B cell (primary cell): ENCODE measurements at regions not wholly inside any gene's neighbourhood (a gene's known extent, or its start where the extent isn't known, plus 50 kb on each side); places are given as distances from the start of the nearest gene placed in this dataset.

Source experiments
- ATAC-seq: fragments of 200-7000 bp; cut with Tn5 transposase; one replicate; pipeline ENCODE4 v1.10.0; 2021; ENCODE audit warnings: low read depth, mild to moderate bottlenecking, moderate number of reproducible peaks, moderate library complexity
- CTCF ChIA-PET: fragments of 350-600 bp; sonication (Branson Sonifier 250); formaldehyde crosslinking; loops from one replicate; lab custom pipeline; 2021; ENCODE audit warnings: antibody characterized with exemption, inconsistent platforms; lab: Charles Lee
- POLR2A ChIA-PET: fragments of 350-600 bp; sonication (Branson Sonifier 250); formaldehyde crosslinking; loops from one replicate; lab custom pipeline; 2021; ENCODE audit warnings: antibody characterized with exemption; lab: Charles Lee
- DNase-seq: peaks from one replicate; pipeline ENCODE4 v3.0.0; 2013
- H2AFZ ChIP-seq: 2 replicates; pipeline ENCODE4 v1.6.1; 2012; ENCODE audit warnings: mild to moderate bottlenecking, low read depth, low read length; ENCODE audit not compliant: insufficient read depth, poor library complexity, severe bottlenecking
- H3K27ac ChIP-seq, 2 donors: 1 replicate in 1 of 2; 2 replicates in 1 of 2; pipeline ENCODE4 v1.5.1; 2012 to 2013; ENCODE audit warnings: low read length in 2 of 2, mild to moderate bottlenecking in 2 of 2, moderate library complexity in 1 of 2
- H3K27me3 ChIP-seq, 4 experiments: fragments of 200-600 bp in 1 of 4; sonication (generic) in 1 of 4; replicated peaks in 1 of 4; 1 replicate in 2 of 4; 2 replicates in 2 of 4; pipeline versions ENCODE4 v1.6.1 to v1.7.0; 2013 to 2016; ENCODE audit warnings: low read length in 3 of 4, mild to moderate bottlenecking in 2 of 4, mixed read lengths in 1 of 4, moderate library complexity in 1 of 4; ENCODE audit not compliant: insufficient read depth in 4 of 4, control insufficient read depth in 3 of 4; ENCODE audit errors: control extremely low read depth in 1 of 4
- H3K36me3 ChIP-seq, 2 experiments: replicated peaks in 1 of 2; 1 replicate in 1 of 2; 2 replicates in 1 of 2; pipeline versions ENCODE4 v1.6.1 to v1.7.1; 2013; ENCODE audit warnings: low read length in 1 of 2; ENCODE audit not compliant: insufficient read depth in 2 of 2, control insufficient read depth in 1 of 2; ENCODE audit errors: control extremely low read depth in 1 of 2, extremely low read depth in 1 of 2
- H3K4me1 ChIP-seq, 2 donors: fragments of 200-600 bp in 1 of 2; sonication (generic) in 1 of 2; 1 replicate in 1 of 2; 2 replicates in 1 of 2; pipeline versions ENCODE4 v1.5.1 to v1.6.1; 2013 to 2017; ENCODE audit warnings: low read length in 2 of 2; ENCODE audit not compliant: control insufficient read depth in 2 of 2, insufficient read depth in 2 of 2
- H3K4me2 ChIP-seq: replicated peaks from 2 replicates; pipeline ENCODE3; 2012; ENCODE audit warnings: mild to moderate bottlenecking, low read depth, low read length; ENCODE audit not compliant: poor library complexity, severe bottlenecking
- H3K4me3 ChIP-seq, 5 experiments: fragments of 200-600 bp in 1 of 5; sonication (generic) in 1 of 5; 1 replicate in 3 of 5; 2 replicates in 2 of 5; pipeline versions ENCODE4 v1.5.1 to v1.7.0; 2011 to 2016; ENCODE audit warnings: low read length in 4 of 5, mild to moderate bottlenecking in 4 of 5, low read depth in 2 of 5, control low read depth in 1 of 5, moderate library complexity in 1 of 5; ENCODE audit not compliant: insufficient read depth in 1 of 5; ENCODE audit errors: control extremely low read depth in 1 of 5, extremely low read depth in 1 of 5
- H3K79me2 ChIP-seq: fragments of 200-600 bp; sonication (generic); one replicate; pipeline ENCODE4 v1.6.0; 2016; ENCODE audit warnings: low read length; ENCODE audit not compliant: control insufficient read depth, insufficient read depth
- H3K9ac ChIP-seq: fragments of 200-600 bp; sonication (generic); 2 replicates; pipeline ENCODE4 v1.6.1; 2017; ENCODE audit warnings: mild to moderate bottlenecking, low read length, moderate library complexity
- H3K9me3 ChIP-seq, 3 donors: one replicate each; pipeline versions ENCODE4 v1.6.1 to v1.7.1; 2013; ENCODE audit warnings: low read length in 2 of 3; ENCODE audit not compliant: control insufficient read depth in 2 of 3, insufficient read depth in 1 of 3; ENCODE audit errors: control extremely low read depth in 1 of 3
- H4K20me1 ChIP-seq: 2 replicates; pipeline ENCODE4 v1.6.0; 2012; ENCODE audit warnings: mild to moderate bottlenecking, low read length; ENCODE audit not compliant: insufficient read depth, control insufficient read depth, poor library complexity, severe bottlenecking
- H3K27ac Mint-ChIP-seq: one replicate; pipeline ENCODE4 v1.8.0; 2021; ENCODE audit warnings: mixed read lengths
- H3K27me3 Mint-ChIP-seq: one replicate; pipeline ENCODE4 v1.8.0; 2021; ENCODE audit warnings: mixed read lengths
- H3K4me1 Mint-ChIP-seq: one replicate; pipeline ENCODE4 v1.8.0; 2021; ENCODE audit warnings: mixed read lengths
- H3K4me3 Mint-ChIP-seq: one replicate; pipeline ENCODE4 v1.8.0; 2021; ENCODE audit warnings: mixed read lengths
- H3K9me3 Mint-ChIP-seq: one replicate; pipeline ENCODE4 v1.8.0; 2022; ENCODE audit warnings: mixed read lengths; ENCODE audit not compliant: insufficient read depth
- CTCF ChIP-seq: fragments of 200-600 bp; IDR thresholded peaks from one replicate; pipeline ENCODE4 v1.8.0; 2022; ENCODE audit warnings: antibody characterized with exemption, mild to moderate bottlenecking
- EZH2 ChIP-seq: IDR thresholded peaks from 2 replicates; pipeline ENCODE4 v1.6.1; 2012; ENCODE audit warnings: borderline replicate concordance, low read depth, mild to moderate bottlenecking, moderate library complexity, low read length; ENCODE audit not compliant: insufficient read depth, poor library complexity, severe bottlenecking
- WGBS: methylation state at CpG from one replicate; pipeline ENCODE4 v1.1.5; 2013; ENCODE audit warnings: missing lambda C conversion rate; ENCODE audit not compliant: insufficient coverage; 5-methylcytosine and 5-hydroxymethylcytosine counted together
- intact Hi-C: fragments of 100-400 bp; cut with micrococcal nuclease; formaldehyde crosslinking; loops from one replicate; pipeline ENCODE4 v1.10.0; 2022

DNA sequence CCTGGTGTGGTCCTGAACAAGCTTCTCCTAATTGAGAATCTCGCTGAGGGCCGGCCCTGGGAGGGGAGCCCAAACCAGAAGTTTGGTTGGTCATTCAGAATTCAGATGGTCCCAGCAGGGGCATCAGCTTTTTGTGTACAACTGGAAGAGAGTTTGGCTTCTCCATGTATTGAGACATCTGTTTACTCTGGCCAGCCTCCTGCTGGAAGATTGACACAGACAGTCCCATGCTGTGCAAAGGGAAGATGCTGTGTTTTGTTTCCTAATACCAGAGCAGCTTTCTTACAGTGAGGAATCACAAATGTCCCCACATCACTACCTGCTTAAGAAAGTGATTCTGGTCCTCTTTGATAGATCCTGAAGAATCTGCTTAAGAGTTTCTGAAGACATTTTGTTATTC, 97.8 kb downstream of the PLEKHG1 start:
- Mint-ChIP-seq H3K4me1 (peaks cover 85% of the 10 kb centered on the region), H3K27ac (peak overlapping the region; percentile 50), H3K4me3 (peak overlapping the region; percentile 41), H3K27me3 (no peaks in the 10 kb centered on the region), H3K9me3 (no peaks in the 10 kb centered on the region)
- Histone ChIP-seq H3K4me2 (peak overlapping the region; percentile 70), H4K20me1 (no peaks in the 10 kb centered on the region), H3K27me3 (no peaks in the 10 kb centered on the region), H3K4me3 (peak overlapping the region in 2 of 5 experiments; percentile 16 to 22), H3K27ac (peak overlapping the region; percentile 63 to 96), H2AFZ (no peak overlapping the region), H3K79me2 (peaks cover 99% of the 10 kb centered on the region), H3K9me3 (no peaks in the 10 kb centered on the region), H3K36me3 (peaks cover 4 to 7% of the 10 kb centered on the region in 2 experiments), H3K9ac (peak overlapping the region; percentile 17), H3K4me1 (peaks cover 91 to 95% of the 10 kb centered on the region in 2 donors)
- DNase-seq (no peak), ATAC-seq (no peak)
- TF ChIP-seq CTCF (no peak), EZH2 (no peak)
- intact Hi-C loops, result no loop called here
- WGBS, result 94% methylated on average over 2 of the region's 2 CpGs
- ChIA-PET CTCF (interaction anchor here (1.0 to 3.1 kb wide), 3 partner anchors 11 to 279 kb away, joined by 3 to 18 read pairs (median 4); no protein-coding TSS in a partner anchor), POLR2A (no interaction called here)

- H3K79me2 ChIP-seq, result peaks cover 99% of the 10 kb centered on the region
- ChIA-PET POLR2A (no interaction called here), CTCF (interaction anchor here (0.9 to 1.8 kb wide), 4 partner anchors 11 to 99 kb away, joined by 3 to 5 read pairs (median 4); partner anchors contain the start of gene PLEKHG1)
- H3K9me3 Mint-ChIP-seq, result no peaks in the 10 kb centered on the region
- 10% methylated on average over 2 of the region's 6 CpGs for WGBS
- peak overlapping the region; percentile 13 for H2AFZ ChIP-seq
- peaks cover 2 to 5% of the 10 kb centered on the region in 2 experiments for H3K36me3 ChIP-seq
- DNase-seq, result peak; percentile 64
- ATAC-seq, result peak; percentile 47
- H4K20me1 ChIP-seq, result no peaks in the 10 kb centered on the region
- H3K27ac ChIP-seq, result peak overlapping the region; percentile 63 to 96
- H3K27me3 Mint-ChIP-seq, result no peaks in the 10 kb centered on the region
- H3K4me1 ChIP-seq, result peaks cover 91 to 95% of the 10 kb centered on the region in 2 donors
- no peak for TF ChIP-seq EZH2
- no peak for TF ChIP-seq CTCF
- H3K9me3 ChIP-seq, result no peaks in the 10 kb centered on the region
- peak overlapping the region; percentile 10 for H3K9ac ChIP-seq
- H3K4me1 Mint-ChIP-seq, result peaks cover 87% of the 10 kb centered on the region
- H3K27me3 ChIP-seq, result no peaks in the 10 kb centered on the region
- H3K4me3 Mint-ChIP-seq, result peak overlapping the region; percentile 81
- intact Hi-C loops, result no loop called here
- H3K4me2 ChIP-seq, result peak overlapping the region; percentile 70
- H3K4me3 ChIP-seq, result peak overlapping the region in 2 of 5 experiments; percentile 7 to 22
- peak overlapping the region; percentile 65 for H3K27ac Mint-ChIP-seq
Observed at GRCh38 chr6:150698391-150698790, 98.7 kb downstream of the PLEKHG1 start.
